Suprapubic skin (tissue), 4 donors: ENCODE measurements at regions not wholly inside any gene's neighbourhood (a gene's known extent, or its start where the extent isn't known, plus 50 kb on each side); places are given as distances from the start of the nearest gene placed in this dataset.

Source experiments
- DNase-seq, 2 donors: peaks; one replicate each; pipeline ENCODE4 v3.0.0-alpha.2; 2019; ENCODE audit warnings: low spot score in 2 of 2
- H3K27ac ChIP-seq: fragments of 200-600 bp; sonication (generic); one replicate; pipeline ENCODE4 v1.5.1; 2019
- H3K27me3 ChIP-seq: fragments of 200-600 bp; sonication (generic); one replicate; pipeline ENCODE4 v1.5.1; 2019
- H3K36me3 ChIP-seq: fragments of 200-600 bp; sonication (generic); one replicate; pipeline ENCODE4 v1.5.1; 2019
- H3K4me1 ChIP-seq: fragments of 200-600 bp; sonication (generic); one replicate; pipeline ENCODE4 v1.5.1; 2019
- H3K4me3 ChIP-seq: fragments of 200-600 bp; sonication (generic); one replicate; pipeline ENCODE4 v1.5.1; 2019; ENCODE audit warnings: mild to moderate bottlenecking
- H3K9me3 ChIP-seq: fragments of 200-600 bp; sonication (generic); one replicate; pipeline ENCODE4 v1.5.1; 2019
- EP300 ChIP-seq: sonication (generic); formaldehyde crosslinking; IDR thresholded peaks from one replicate; pipeline ENCODE4 v1.6.1; 2017; ENCODE audit warnings: antibody characterized with exemption
- POLR2A ChIP-seq, 2 donors: fragments of 450-650 bp; IDR thresholded peaks; one replicate each; pipeline ENCODE4 v1.6.1; 2017; ENCODE audit warnings: antibody characterized with exemption in 2 of 2, mild to moderate bottlenecking in 2 of 2, moderate library complexity in 2 of 2
- POLR2AphosphoS5 ChIP-seq, 3 donors: sonication (generic); formaldehyde crosslinking; IDR thresholded peaks; one replicate each; pipeline ENCODE4 v1.6.1; 2017; ENCODE audit warnings: antibody characterized with exemption in 3 of 3
- WGBS: methylation state at CpG from one replicate; pipeline ENCODE4 v1.1.5; 2018; 5-methylcytosine and 5-hydroxymethylcytosine counted together
- TF ChIP-seq, protein P1 (sequence below), 2 donors: fragments of 200-600 bp in 1 of 2; fragments of 450-650 bp in 1 of 2; sonication (generic) in 1 of 2; IDR thresholded peaks; one replicate each; pipeline ENCODE4 v1.5.1; 2016 to 2019; ENCODE audit warnings: antibody characterized with exemption in 2 of 2, mild to moderate bottlenecking in 1 of 2, moderate library complexity in 1 of 2

DNA sequence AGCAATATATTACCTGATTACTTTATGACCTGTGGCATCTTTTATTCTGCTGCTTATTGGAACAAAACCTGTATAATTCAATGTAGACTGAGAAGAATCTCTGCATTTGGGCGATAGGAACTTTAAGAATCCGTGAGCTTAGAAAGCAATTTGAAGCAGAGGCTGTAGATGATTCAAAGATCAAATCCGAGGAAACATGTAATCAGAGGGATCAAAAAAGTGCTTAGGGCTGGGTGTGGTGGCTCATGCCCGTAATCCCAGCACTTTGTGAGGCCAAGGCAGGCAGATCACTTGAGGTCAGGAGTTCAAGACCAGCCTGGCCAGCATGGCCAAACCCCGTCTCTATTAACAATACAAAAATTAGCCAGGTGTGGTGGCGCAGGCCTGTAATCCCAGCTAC, 198.4 kb downstream of the MTX2 start:
- TF ChIP-seq, protein P1, sequence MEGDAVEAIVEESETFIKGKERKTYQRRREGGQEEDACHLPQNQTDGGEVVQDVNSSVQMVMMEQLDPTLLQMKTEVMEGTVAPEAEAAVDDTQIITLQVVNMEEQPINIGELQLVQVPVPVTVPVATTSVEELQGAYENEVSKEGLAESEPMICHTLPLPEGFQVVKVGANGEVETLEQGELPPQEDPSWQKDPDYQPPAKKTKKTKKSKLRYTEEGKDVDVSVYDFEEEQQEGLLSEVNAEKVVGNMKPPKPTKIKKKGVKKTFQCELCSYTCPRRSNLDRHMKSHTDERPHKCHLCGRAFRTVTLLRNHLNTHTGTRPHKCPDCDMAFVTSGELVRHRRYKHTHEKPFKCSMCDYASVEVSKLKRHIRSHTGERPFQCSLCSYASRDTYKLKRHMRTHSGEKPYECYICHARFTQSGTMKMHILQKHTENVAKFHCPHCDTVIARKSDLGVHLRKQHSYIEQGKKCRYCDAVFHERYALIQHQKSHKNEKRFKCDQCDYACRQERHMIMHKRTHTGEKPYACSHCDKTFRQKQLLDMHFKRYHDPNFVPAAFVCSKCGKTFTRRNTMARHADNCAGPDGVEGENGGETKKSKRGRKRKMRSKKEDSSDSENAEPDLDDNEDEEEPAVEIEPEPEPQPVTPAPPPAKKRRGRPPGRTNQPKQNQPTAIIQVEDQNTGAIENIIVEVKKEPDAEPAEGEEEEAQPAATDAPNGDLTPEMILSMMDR (IDR thresholded peaks at IDR 0.05): no peak
- TF ChIP-seq EP300 (no peak), POLR2A (IDR thresholded peaks at IDR 0.05) (no peak), POLR2AphosphoS5 (IDR thresholded peaks at IDR 0.05) (no peak)
- Histone ChIP-seq H3K36me3 (no peaks in the 10 kb centered on the region), H3K4me3 (no peak overlapping the region), H3K4me1 (peaks cover 25% of the 10 kb centered on the region), H3K27ac (peak overlapping the region; percentile 23), H3K9me3 (no peaks in the 10 kb centered on the region), H3K27me3 (no peaks in the 10 kb centered on the region)
- DNase-seq: no peak
- 72% methylated on average over 6 of the region's 6 CpGs for WGBS

DNA sequence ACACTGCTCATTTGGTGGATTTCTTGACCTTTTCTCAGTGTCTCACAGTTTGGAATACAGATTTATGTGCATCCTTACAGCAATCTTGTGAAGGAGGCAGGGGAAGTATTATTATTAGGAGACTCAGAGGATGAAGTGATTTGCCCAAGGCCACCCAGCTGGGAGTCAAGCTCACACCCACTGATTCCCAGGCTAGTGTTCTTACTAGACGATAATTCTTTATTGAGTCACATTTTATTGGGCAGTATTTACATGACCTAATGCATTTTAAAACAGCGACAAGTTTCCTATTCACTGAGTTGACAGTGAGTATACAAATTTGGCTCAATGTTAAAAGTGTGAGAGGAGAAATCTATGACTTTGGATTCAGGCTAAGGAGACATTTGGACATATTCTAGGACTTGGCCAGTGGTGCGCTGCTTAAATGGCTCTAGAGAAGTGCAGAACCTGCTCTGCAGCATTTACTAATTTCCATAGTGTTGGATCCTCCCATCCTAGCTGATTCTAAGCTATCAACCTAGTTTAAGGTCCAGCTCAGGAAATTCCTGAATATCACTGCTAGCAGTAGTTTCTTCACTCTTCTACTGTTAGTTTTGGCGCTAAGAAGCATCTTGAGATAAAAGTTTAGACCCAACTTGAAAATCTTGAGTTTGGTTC, 199.3 kb downstream of the MTX2 start:
- H3K27ac ChIP-seq: peak overlapping the region; percentile 23
- no peaks in the 10 kb centered on the region for H3K27me3 ChIP-seq
- no peaks in the 10 kb centered on the region for H3K36me3 ChIP-seq
- 54% methylated on average over 4 of the region's 4 CpGs for WGBS
- TF ChIP-seq, protein P1 (IDR thresholded peaks at IDR 0.05): no peak
- no peak for TF ChIP-seq POLR2A (IDR thresholded peaks at IDR 0.05)
- TF ChIP-seq POLR2AphosphoS5 (IDR thresholded peaks at IDR 0.05): no peak
- TF ChIP-seq EP300: no peak
- DNase-seq: no peak
- H3K9me3 ChIP-seq: no peaks in the 10 kb centered on the region
- no peak overlapping the region for H3K4me3 ChIP-seq
- peaks cover 33% of the 10 kb centered on the region for H3K4me1 ChIP-seq

DNA sequence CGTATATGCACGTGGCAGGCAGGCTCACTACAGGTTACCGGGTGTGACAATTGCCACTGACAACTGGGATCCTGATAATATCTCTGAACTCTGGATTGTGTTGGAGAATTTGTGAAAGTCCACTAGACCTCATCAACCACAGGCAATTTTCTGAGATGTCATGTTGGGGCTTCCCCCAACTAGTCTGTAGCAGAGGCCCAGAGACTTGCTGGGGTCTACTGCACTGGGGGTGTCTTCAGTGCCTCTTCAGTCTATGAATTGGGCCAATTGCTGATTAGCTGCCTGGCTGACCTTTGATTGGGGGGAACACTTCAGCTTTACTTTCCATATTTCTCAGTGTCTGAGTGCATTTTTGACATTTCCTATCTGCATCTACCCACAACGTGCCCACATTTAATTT, 201.5 kb downstream of the MTX2 start:
- Histone ChIP-seq H3K4me1 (peaks cover 35% of the 10 kb centered on the region), H3K4me3 (no peak overlapping the region), H3K27ac (no peak overlapping the region), H3K36me3 (no peaks in the 10 kb centered on the region), H3K27me3 (no peaks in the 10 kb centered on the region), H3K9me3 (no peaks in the 10 kb centered on the region)
- no peak for TF ChIP-seq POLR2A (IDR thresholded peaks at IDR 0.05)
- no peak for TF ChIP-seq POLR2AphosphoS5 (IDR thresholded peaks at IDR 0.05)
- TF ChIP-seq, protein P1 (IDR thresholded peaks at IDR 0.05): no peak
- TF ChIP-seq EP300: no peak
- 73% methylated on average over 4 of the region's 4 CpGs for WGBS
- no peak for DNase-seq

DNA sequence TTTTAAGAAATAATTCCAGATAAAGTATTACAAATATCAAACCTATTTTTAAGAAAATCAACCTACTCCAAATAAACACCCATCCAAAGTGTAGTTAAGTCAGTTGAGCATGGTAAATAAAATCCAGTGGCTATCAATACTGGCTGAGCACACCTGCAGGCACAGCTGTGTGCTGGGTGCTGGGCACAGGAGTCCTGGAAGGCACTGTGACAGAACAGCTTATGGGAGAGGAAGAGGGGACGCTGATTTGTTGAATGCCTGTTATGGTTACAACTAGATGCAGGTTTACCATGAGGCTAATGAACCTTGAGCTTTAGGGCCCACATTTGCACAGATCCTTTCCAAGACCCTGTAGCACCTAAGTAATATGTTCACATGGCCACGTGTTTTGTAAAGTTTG, 202.7 kb downstream of the MTX2 start:
- Histone ChIP-seq H3K36me3 (no peaks in the 10 kb centered on the region), H3K9me3 (no peaks in the 10 kb centered on the region), H3K4me3 (no peak overlapping the region), H3K27ac (no peak overlapping the region), H3K4me1 (peaks cover 31% of the 10 kb centered on the region), H3K27me3 (no peaks in the 10 kb centered on the region)
- no peak for DNase-seq
- TF ChIP-seq POLR2A (IDR thresholded peaks at IDR 0.05) (no peak), POLR2AphosphoS5 (IDR thresholded peaks at IDR 0.05) (no peak)
- TF ChIP-seq, protein P1 (IDR thresholded peaks at IDR 0.05): no peak
- WGBS: 77% methylated on average over 2 of the region's 2 CpGs

DNA sequence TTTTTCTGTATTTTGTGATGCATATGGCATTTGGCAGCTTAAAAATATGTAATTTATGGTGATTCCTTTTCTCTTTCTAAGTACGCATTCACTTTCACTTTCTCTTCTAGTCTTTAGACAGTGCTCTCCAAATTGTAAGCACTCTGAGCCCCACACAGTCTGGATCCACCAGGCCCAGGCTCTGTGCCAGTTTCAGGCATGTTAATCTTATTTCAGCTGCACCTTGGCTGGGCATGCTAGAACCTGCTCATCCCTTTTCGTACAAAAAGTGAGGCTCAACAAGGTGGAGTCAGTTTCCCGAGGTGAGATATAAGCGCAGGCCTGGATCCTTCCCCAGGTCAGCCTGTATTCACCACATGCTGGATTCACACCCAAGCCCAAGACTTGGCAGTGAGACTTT, 203.9 kb downstream of the MTX2 start:
- H3K27me3 ChIP-seq: no peaks in the 10 kb centered on the region
- no peak overlapping the region for H3K27ac ChIP-seq
- H3K4me1 ChIP-seq: peaks cover 31% of the 10 kb centered on the region
- H3K9me3 ChIP-seq: no peaks in the 10 kb centered on the region
- DNase-seq: no peak
- TF ChIP-seq, protein P1 (IDR thresholded peaks at IDR 0.05): no peak
- TF ChIP-seq POLR2AphosphoS5 (IDR thresholded peaks at IDR 0.05) (peak in 1 of 3 donors; percentile 5), POLR2A (IDR thresholded peaks at IDR 0.05) (no peak)
- no peaks in the 10 kb centered on the region for H3K36me3 ChIP-seq
- H3K4me3 ChIP-seq: peak overlapping the region; percentile 26
- 28% methylated on average over 4 of the region's 4 CpGs for WGBS
